RWPE2 (cell line): ENCODE measurements at regions not wholly inside any gene's neighbourhood (a gene's known extent, or its start where the extent isn't known, plus 50 kb on each side); places are given as distances from the start of the nearest gene placed in this dataset.

ENCODE experiments used
- ATAC-seq: fragments of 200-7000 bp; cut with Tn5 transposase; 3 replicates; pipeline ENCODE4 v1.9.1; 2021; ENCODE audit warnings: low read depth
- DNase-seq: peaks from one replicate; pipeline ENCODE4 v3.0.0-alpha.2; 2020; ENCODE audit warnings: low spot score
- H3K27ac ChIP-seq: fragments of 450-650 bp; 2 replicates; pipeline ENCODE4 v1.5.1; 2017; ENCODE audit warnings: mild to moderate bottlenecking; ENCODE audit not compliant: poor library complexity, severe bottlenecking
- H3K27me3 ChIP-seq: fragments of 250-450 bp; sonication (Bioruptor Pico); 2 replicates; pipeline ENCODE4 v1.5.1; 2021; ENCODE audit warnings: mild to moderate bottlenecking, moderate library complexity; ENCODE audit not compliant: insufficient read depth, poor library complexity, severe bottlenecking
- H3K36me3 ChIP-seq: fragments of 250-450 bp; sonication (Bioruptor Pico); 2 replicates; pipeline ENCODE4 v1.5.1; 2020; ENCODE audit warnings: low read depth, mild to moderate bottlenecking, moderate library complexity
- H3K4me1 ChIP-seq: fragments of 250-450 bp; sonication (Bioruptor Pico); 2 replicates; pipeline ENCODE4 v1.5.1; 2021; ENCODE audit warnings: mild to moderate bottlenecking, moderate library complexity; ENCODE audit not compliant: insufficient read depth, poor library complexity, severe bottlenecking
- H3K4me3 ChIP-seq: fragments of 250-450 bp; sonication (Bioruptor Pico); 2 replicates; pipeline ENCODE4 v1.5.1; 2021; ENCODE audit warnings: mild to moderate bottlenecking, moderate library complexity; ENCODE audit not compliant: severe bottlenecking
- H3K9me3 ChIP-seq: fragments of 250-450 bp; sonication (Bioruptor Pico); 2 replicates; pipeline ENCODE4 v1.5.1; 2021; ENCODE audit warnings: mild to moderate bottlenecking, moderate library complexity; ENCODE audit not compliant: severe bottlenecking
- TF ChIP-seq, protein P1 (sequence below): fragments of 450-650 bp; IDR thresholded peaks from one replicate; pipeline ENCODE4 v1.5.1; 2017; ENCODE audit warnings: mild to moderate bottlenecking, moderate library complexity; ENCODE audit not compliant: poor library complexity, severe bottlenecking

- Histone ChIP-seq H3K36me3 (no peaks in the 10 kb centered on the region), H3K27ac (no peak overlapping the region), H3K9me3 (no peaks in the 10 kb centered on the region), H3K4me3 (no peak overlapping the region), H3K4me1 (no peaks in the 10 kb centered on the region), H3K27me3 (no peaks in the 10 kb centered on the region)
- TF ChIP-seq, protein P1, sequence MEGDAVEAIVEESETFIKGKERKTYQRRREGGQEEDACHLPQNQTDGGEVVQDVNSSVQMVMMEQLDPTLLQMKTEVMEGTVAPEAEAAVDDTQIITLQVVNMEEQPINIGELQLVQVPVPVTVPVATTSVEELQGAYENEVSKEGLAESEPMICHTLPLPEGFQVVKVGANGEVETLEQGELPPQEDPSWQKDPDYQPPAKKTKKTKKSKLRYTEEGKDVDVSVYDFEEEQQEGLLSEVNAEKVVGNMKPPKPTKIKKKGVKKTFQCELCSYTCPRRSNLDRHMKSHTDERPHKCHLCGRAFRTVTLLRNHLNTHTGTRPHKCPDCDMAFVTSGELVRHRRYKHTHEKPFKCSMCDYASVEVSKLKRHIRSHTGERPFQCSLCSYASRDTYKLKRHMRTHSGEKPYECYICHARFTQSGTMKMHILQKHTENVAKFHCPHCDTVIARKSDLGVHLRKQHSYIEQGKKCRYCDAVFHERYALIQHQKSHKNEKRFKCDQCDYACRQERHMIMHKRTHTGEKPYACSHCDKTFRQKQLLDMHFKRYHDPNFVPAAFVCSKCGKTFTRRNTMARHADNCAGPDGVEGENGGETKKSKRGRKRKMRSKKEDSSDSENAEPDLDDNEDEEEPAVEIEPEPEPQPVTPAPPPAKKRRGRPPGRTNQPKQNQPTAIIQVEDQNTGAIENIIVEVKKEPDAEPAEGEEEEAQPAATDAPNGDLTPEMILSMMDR, result no peak
- DNase-seq, result no peak
- no peak for ATAC-seq
Observed at GRCh38 chr12:14190694-14191093, 174.8 kb upstream of the ATF7IP start.

DNA sequence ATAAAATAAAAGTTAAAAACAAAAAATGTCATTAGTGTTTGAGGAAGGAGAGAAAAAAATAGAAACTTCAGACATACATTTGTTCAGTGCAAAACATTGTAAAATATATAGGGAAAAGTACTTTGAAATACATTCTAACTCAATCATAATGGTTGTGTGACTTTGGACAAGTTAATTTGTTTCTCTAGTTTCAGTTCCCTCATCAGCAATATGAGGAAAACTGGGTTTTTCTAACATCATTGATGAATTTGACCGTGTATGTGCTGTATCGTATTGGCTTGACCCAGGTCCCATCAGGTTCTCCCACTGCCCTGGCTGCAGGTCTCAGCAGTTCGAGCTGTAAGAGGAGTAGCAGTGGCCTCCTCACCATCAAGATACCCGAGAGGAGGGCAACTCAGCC lies 173.9 kb upstream of the ATF7IP start:
- no peaks in the 10 kb centered on the region for H3K4me1 ChIP-seq
- TF ChIP-seq, protein P1, result no peak
- DNase-seq (no peak), ATAC-seq (no peak)
- no peaks in the 10 kb centered on the region for H3K27me3 ChIP-seq
- H3K4me3 ChIP-seq, result no peak overlapping the region
- no peaks in the 10 kb centered on the region for H3K36me3 ChIP-seq
- H3K27ac ChIP-seq, result no peak overlapping the region
- no peaks in the 10 kb centered on the region for H3K9me3 ChIP-seq

DNA sequence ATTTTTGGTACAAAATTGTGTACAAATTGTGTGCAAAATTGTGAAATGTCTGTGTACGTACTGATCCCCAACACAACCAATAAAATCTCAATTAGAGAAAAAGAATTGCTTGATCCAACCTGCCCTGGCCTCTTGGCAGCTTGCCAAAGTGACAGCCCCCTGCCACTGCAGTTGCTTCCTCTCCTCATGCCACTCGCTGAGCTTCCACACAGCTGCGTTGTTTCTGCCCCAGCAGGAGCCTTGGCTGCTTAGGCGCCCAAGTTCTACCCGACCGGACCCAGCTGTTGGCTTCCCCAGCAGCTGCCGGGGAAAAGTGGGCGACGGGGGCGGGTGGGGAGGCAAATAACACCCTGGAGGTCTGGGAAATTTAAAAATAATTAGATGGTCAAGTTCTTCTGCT lies 171.8 kb upstream of the ATF7IP start:
- TF ChIP-seq, protein P1, result no peak
- DNase-seq, result no peak
- H3K9me3 ChIP-seq, result no peaks in the 10 kb centered on the region

GRCh38 chr12:14194572-14194971 lies 170.9 kb upstream of the ATF7IP start:
- Histone ChIP-seq H3K27ac (no peak overlapping the region), H3K36me3 (no peaks in the 10 kb centered on the region), H3K27me3 (no peaks in the 10 kb centered on the region), H3K4me1 (no peaks in the 10 kb centered on the region), H3K4me3 (no peak overlapping the region), H3K9me3 (no peaks in the 10 kb centered on the region)
- TF ChIP-seq, protein P1, result no peak
- no peak for DNase-seq
- ATAC-seq, result no peak

More for the DNA sequence above, 171.8 kb upstream of the ATF7IP start:
- no peak overlapping the region for H3K27ac ChIP-seq
- H3K4me1 ChIP-seq, result no peaks in the 10 kb centered on the region
- H3K27me3 ChIP-seq, result no peaks in the 10 kb centered on the region
- ATAC-seq, result no peak
- no peaks in the 10 kb centered on the region for H3K36me3 ChIP-seq
- H3K4me3 ChIP-seq, result no peak overlapping the region

GRCh38 chr12:14199455-14200198 lies 165.9 kb upstream of the ATF7IP start:
- no peaks in the 10 kb centered on the region for H3K9me3 ChIP-seq
- TF ChIP-seq, protein P1, result no peak
- no peaks in the 10 kb centered on the region for H3K27me3 ChIP-seq
- no peak for ATAC-seq
- no peaks in the 10 kb centered on the region for H3K36me3 ChIP-seq
- H3K4me3 ChIP-seq, result no peak overlapping the region
- no peak overlapping the region for H3K27ac ChIP-seq
- no peak for DNase-seq
- no peaks in the 10 kb centered on the region for H3K4me1 ChIP-seq
